Fibroblast of lung (primary cell): ENCODE measurements at regions not wholly inside any gene's neighbourhood (a gene's known extent, or its start where the extent isn't known, plus 50 kb on each side); places are given as distances from the start of the nearest gene placed in this dataset.

Experiments used
- DNase-seq, 2 donors: peaks; one replicate each; pipeline versions ENCODE4 v3.0.0 to v3.0.0-alpha.2; 2010; ENCODE audit warnings: low read depth in 2 of 2
- H2AFZ ChIP-seq: 2 replicates; pipeline ENCODE4 v1.5.1; 2012; ENCODE audit warnings: low read length, control low read depth, inconsistent platforms
- H3K27ac ChIP-seq: 2 replicates; pipeline ENCODE4 v1.5.1; 2011; ENCODE audit warnings: low read length, control low read depth; ENCODE audit not compliant: insufficient read depth
- H3K27me3 ChIP-seq: 2 replicates; pipeline ENCODE4 v1.5.1; 2011; ENCODE audit warnings: mild to moderate bottlenecking, low read length; ENCODE audit not compliant: control insufficient read depth, insufficient read depth
- H3K36me3 ChIP-seq: 2 replicates; pipeline ENCODE4 v1.5.1; 2011; ENCODE audit warnings: low read length; ENCODE audit not compliant: control insufficient read depth, insufficient read depth
- H3K4me1 ChIP-seq: 2 replicates; pipeline ENCODE4 v1.5.1; 2011; ENCODE audit warnings: low read length; ENCODE audit not compliant: control insufficient read depth, insufficient read depth; ENCODE audit errors: extremely low read depth
- H3K4me2 ChIP-seq: 2 replicates; pipeline ENCODE4 v1.5.1; 2011; ENCODE audit warnings: low read length, control low read depth; ENCODE audit not compliant: insufficient read depth; ENCODE audit errors: extremely low read depth
- H3K4me3 ChIP-seq, 4 experiments: fragments of 200-600 bp in 1 of 4; sonication (generic) in 1 of 4; replicated peaks in 1 of 4; 2 replicates each; pipeline ENCODE4 v1.5.1; 2011 to 2016; ENCODE audit warnings: low read length in 4 of 4, low read depth in 3 of 4, mild to moderate bottlenecking in 3 of 4, control low read depth in 2 of 4, inconsistent platforms in 1 of 4, mixed read lengths in 1 of 4; ENCODE audit not compliant: insufficient read depth in 1 of 4; ENCODE audit errors: control extremely low read depth in 1 of 4
- H3K79me2 ChIP-seq: 2 replicates; pipeline ENCODE4 v1.5.1; 2012; ENCODE audit warnings: mild to moderate bottlenecking, low read length, inconsistent platforms; ENCODE audit not compliant: control insufficient read depth, insufficient read depth
- H3K9ac ChIP-seq: 2 replicates; pipeline ENCODE4 v1.5.1; 2011; ENCODE audit warnings: mild to moderate bottlenecking, low read length, control low read depth; ENCODE audit not compliant: insufficient read depth
- H3K9me3 ChIP-seq: 2 replicates; pipeline ENCODE4 v1.5.1; 2012; ENCODE audit warnings: low read depth, low read length; ENCODE audit not compliant: control insufficient read depth, insufficient read depth
- H4K20me1 ChIP-seq: 2 replicates; pipeline ENCODE4 v1.5.1; 2011; ENCODE audit warnings: low read length; ENCODE audit not compliant: control insufficient read depth, insufficient read depth; ENCODE audit errors: extremely low read depth
- EZH2 ChIP-seq: IDR thresholded peaks from 2 replicates; pipeline ENCODE4 v1.5.1; 2012; ENCODE audit warnings: low read length, control low read depth, mild to moderate bottlenecking; ENCODE audit errors: missing control alignments
- TF ChIP-seq, protein P1 (sequence below), 2 donors: IDR thresholded peaks in 1 of 2; conservative IDR thresholded peaks in 1 of 2; 1 replicate in 1 of 2; 2 replicates in 1 of 2; pipeline ENCODE4 v1.5.1; 2011 to 2012; ENCODE audit warnings: low read length in 2 of 2, control low read depth in 1 of 2, inconsistent platforms in 1 of 2, low read depth in 1 of 2, mild to moderate bottlenecking in 1 of 2

DNA sequence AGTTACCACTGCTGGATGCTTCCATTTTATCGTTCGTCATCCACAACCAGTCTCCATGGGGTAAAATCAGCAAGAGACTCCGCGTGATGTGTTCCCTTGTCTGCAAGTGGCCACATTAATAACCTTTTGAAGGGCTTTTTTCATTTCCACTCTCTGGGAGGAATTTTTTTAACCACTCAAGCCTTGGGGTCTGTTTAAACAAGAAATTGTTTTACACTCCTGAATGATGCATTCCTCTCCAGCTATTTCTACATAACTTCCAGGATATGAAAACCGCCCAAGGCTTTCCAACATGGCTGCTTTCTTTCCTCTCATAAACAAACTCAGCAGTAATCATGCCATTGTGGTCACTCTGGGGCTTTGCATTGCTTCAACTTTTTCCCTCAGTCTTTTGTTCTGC is 217.2 kb upstream of the DAPK1 start:
- H4K20me1 ChIP-seq, result no peaks in the 10 kb centered on the region
- H3K4me2 ChIP-seq, result no peak overlapping the region
- H3K9ac ChIP-seq, result no peak overlapping the region
- H3K36me3 ChIP-seq, result no peaks in the 10 kb centered on the region
- no peaks in the 10 kb centered on the region for H3K79me2 ChIP-seq
- H2AFZ ChIP-seq, result no peak overlapping the region
- H3K27ac ChIP-seq, result no peak overlapping the region
- peak; percentile 56 to 96 for DNase-seq
- no peaks in the 10 kb centered on the region for H3K27me3 ChIP-seq
- H3K9me3 ChIP-seq, result no peaks in the 10 kb centered on the region
- TF ChIP-seq, protein P1, sequence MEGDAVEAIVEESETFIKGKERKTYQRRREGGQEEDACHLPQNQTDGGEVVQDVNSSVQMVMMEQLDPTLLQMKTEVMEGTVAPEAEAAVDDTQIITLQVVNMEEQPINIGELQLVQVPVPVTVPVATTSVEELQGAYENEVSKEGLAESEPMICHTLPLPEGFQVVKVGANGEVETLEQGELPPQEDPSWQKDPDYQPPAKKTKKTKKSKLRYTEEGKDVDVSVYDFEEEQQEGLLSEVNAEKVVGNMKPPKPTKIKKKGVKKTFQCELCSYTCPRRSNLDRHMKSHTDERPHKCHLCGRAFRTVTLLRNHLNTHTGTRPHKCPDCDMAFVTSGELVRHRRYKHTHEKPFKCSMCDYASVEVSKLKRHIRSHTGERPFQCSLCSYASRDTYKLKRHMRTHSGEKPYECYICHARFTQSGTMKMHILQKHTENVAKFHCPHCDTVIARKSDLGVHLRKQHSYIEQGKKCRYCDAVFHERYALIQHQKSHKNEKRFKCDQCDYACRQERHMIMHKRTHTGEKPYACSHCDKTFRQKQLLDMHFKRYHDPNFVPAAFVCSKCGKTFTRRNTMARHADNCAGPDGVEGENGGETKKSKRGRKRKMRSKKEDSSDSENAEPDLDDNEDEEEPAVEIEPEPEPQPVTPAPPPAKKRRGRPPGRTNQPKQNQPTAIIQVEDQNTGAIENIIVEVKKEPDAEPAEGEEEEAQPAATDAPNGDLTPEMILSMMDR (conservative IDR thresholded peaks at IDR 0.05 in 1 of 2, IDR thresholded peaks at IDR 0.05 in 1 of 2; ENCODE audit: low read depth in 1 of 2, low read length in 2 of 2), result no peak
- TF ChIP-seq EZH2, result no peak
- H3K4me1 ChIP-seq, result peaks cover 9% of the 10 kb centered on the region
- no peak overlapping the region for H3K4me3 ChIP-seq

- Histone ChIP-seq H3K9me3 (no peaks in the 10 kb centered on the region), H3K4me1 (peaks cover 3% of the 10 kb centered on the region), H3K9ac (no peak overlapping the region), H3K79me2 (no peaks in the 10 kb centered on the region), H4K20me1 (no peaks in the 10 kb centered on the region), H3K27me3 (no peaks in the 10 kb centered on the region), H3K27ac (no peak overlapping the region), H3K4me3 (no peak overlapping the region), H3K4me2 (no peak overlapping the region), H2AFZ (no peak overlapping the region), H3K36me3 (no peaks in the 10 kb centered on the region)
- TF ChIP-seq, protein P1 (conservative IDR thresholded peaks at IDR 0.05 in 1 of 2, IDR thresholded peaks at IDR 0.05 in 1 of 2; ENCODE audit: low read depth in 1 of 2, low read length in 2 of 2), result no peak
- no peak for TF ChIP-seq EZH2
- DNase-seq, result peak in 1 of 2 donors; percentile 46
Measured at GRCh38 chr9:87282538-87282937, 215.1 kb upstream of the DAPK1 start.

- no peak overlapping the region for H2AFZ ChIP-seq
- no peak overlapping the region for H3K9ac ChIP-seq
- no peak for DNase-seq
- no peaks in the 10 kb centered on the region for H3K27me3 ChIP-seq
- H3K9me3 ChIP-seq, result no peaks in the 10 kb centered on the region
- H3K4me2 ChIP-seq, result no peak overlapping the region
- TF ChIP-seq EZH2, result no peak
- H3K27ac ChIP-seq, result no peak overlapping the region
- peaks cover 3% of the 10 kb centered on the region for H3K4me1 ChIP-seq
- H4K20me1 ChIP-seq, result no peaks in the 10 kb centered on the region
- no peak overlapping the region for H3K4me3 ChIP-seq
- no peaks in the 10 kb centered on the region for H3K79me2 ChIP-seq
- no peaks in the 10 kb centered on the region for H3K36me3 ChIP-seq
Measured at GRCh38 chr9:87283585-87283984, 214.1 kb upstream of the DAPK1 start.
